ENCODE measurements at regions not wholly inside any gene's neighbourhood (a gene's known extent, or its start where the extent isn't known, plus 50 kb on each side); places are given as distances from the start of the nearest gene placed in this dataset.
"Not testable (repeated sequence)": the region's sequence is repeated elsewhere in the genome, so short reads cannot be mapped to it uniquely, and the experiment has no call there.

DNA sequence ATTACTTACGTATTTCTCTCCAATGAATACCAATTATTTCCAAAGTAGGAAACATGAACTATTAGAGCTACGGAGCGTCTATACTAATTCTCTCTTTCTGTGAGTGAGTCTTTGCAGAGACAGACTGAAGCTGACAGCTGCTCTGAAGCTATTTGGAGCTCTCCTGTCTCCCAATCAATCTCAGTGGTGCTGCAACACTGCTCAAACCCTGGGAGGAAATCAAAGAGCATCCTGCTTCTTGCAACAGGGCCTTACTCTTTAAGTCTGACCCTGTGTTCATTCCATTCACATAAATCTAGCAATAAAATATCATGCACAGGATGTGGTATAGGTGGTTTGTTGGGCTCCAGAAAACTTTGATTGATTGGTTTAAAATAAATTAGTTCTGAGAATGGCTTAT is 685.7 kb upstream of the IGFBP3 start:
- H3K4me3 ChIP-seq (ENCODE audit: low read depth, low read length), result no peak overlapping the region
- TF ChIP-seq, protein P1, sequence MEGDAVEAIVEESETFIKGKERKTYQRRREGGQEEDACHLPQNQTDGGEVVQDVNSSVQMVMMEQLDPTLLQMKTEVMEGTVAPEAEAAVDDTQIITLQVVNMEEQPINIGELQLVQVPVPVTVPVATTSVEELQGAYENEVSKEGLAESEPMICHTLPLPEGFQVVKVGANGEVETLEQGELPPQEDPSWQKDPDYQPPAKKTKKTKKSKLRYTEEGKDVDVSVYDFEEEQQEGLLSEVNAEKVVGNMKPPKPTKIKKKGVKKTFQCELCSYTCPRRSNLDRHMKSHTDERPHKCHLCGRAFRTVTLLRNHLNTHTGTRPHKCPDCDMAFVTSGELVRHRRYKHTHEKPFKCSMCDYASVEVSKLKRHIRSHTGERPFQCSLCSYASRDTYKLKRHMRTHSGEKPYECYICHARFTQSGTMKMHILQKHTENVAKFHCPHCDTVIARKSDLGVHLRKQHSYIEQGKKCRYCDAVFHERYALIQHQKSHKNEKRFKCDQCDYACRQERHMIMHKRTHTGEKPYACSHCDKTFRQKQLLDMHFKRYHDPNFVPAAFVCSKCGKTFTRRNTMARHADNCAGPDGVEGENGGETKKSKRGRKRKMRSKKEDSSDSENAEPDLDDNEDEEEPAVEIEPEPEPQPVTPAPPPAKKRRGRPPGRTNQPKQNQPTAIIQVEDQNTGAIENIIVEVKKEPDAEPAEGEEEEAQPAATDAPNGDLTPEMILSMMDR (IDR thresholded peaks at IDR 0.05; ENCODE audit: insufficient read depth, low read length, missing control alignments), result no peak
- ChIA-PET CTCF (no interaction called here), POLR2A (no interaction called here)
- DNase-seq (ENCODE audit: low read depth, low spot score), result no peak

DNA sequence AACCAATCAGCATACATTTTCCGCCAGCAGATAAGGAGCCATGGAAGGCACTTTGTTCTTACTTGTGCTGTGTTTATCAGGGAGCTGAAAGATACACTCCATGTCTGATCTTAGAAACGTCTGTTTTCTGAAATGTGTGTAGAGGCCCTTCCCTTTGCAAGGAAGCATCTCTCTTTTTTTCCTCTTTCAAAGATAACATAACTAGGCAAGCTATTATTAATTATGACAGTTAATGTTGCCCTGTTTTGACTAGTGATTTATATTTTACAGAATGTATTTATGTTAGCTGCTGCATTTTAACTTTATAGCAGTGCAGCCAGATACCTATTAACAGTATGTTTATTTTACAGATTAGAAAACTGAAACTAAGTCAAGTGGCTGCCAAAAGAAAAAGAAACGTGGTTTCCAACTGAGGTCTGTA is 683.2 kb upstream of the IGFBP3 start:
- DNase-seq (ENCODE audit: low read depth, low spot score), result no peak
- TF ChIP-seq, protein P1 (IDR thresholded peaks at IDR 0.05; ENCODE audit: insufficient read depth, low read length, missing control alignments), result no peak
- POLR2A ChIA-PET, result no interaction called here
- CTCF ChIA-PET, result interaction anchor here (0.8 to 1.5 kb wide), 3 partner anchors 9 to 681 kb away, joined by 3 to 4 read pairs (median 4); no protein-coding TSS in a partner anchor
- H3K4me3 ChIP-seq (ENCODE audit: low read depth, low read length), result no peak overlapping the region

DNA sequence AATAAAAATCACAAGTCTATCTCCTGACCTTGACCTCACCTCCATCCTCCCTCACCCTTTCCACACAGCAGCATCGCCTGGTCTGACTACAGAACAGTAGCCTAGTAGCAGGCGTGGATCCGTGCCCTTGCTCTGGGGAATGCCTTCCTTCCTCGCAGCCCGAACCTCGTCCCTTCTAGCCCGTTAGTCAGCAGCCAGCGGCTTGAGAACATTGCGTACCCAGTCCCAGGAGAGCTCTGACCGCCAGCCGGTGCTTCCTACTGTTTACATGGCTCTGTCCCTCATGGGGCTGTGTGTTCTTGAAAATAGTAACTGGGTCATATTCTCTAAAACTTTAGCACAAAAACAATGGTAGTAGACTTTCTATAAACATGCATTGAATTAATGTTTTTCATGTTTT is 682.7 kb upstream of the IGFBP3 start:
- TF ChIP-seq, protein P1 (IDR thresholded peaks at IDR 0.05; ENCODE audit: insufficient read depth, low read length, missing control alignments), result no peak
- CTCF ChIA-PET, result interaction anchor here (0.8 to 1.5 kb wide), 3 partner anchors 9 to 681 kb away, joined by 3 to 4 read pairs (median 4); no protein-coding TSS in a partner anchor
- DNase-seq (ENCODE audit: low read depth, low spot score), result no peak
- H3K4me3 ChIP-seq (ENCODE audit: low read depth, low read length), result no peak overlapping the region
- POLR2A ChIA-PET, result no interaction called here

DNA sequence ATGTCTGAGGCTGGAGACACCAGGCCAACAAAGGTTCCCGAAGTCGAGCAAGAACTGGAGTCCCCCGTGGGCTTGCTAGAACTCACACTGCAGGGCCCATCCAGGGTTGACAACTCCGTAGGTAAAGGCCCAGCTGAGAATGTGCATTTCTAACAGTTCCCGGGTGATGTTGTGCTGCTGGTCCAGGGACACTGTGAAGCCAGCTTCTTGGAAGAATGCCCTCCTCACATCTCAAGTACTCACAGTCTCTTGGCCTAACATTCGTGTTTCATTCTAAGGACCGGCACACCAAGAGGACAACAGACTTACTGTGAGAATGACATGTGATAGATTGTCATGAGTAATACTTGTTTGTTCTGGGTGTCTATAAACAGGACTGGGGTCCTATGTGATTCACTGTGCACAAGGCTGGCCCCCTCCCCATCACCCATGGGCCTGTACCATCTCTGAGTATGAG is 682.3 kb upstream of the IGFBP3 start:
- CTCF ChIA-PET, result interaction anchor here (1.0 kb wide), 1 partner anchor 10 kb away, joined by 3 read pairs; no protein-coding TSS in a partner anchor

DNA sequence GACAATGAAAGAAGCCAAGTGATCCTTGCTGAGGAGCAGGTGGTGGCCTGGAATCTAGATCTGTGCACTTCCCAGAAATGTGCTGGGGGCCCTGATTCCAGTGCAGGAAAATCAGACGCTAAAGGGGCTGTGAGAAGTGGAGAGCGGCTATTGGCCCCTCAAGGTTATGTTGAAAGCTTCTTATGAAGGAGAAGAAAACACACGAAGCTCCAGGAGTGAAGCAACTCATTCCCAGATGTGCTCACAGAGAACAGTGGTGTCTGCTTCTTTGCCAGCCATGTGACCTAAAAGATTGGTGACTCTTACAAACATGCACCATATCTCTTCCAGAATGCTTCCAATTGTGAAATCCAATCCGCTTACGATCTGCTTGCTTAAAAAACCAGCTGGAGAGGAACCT is 679.3 kb upstream of the IGFBP3 start:
- CTCF ChIA-PET, result no interaction called here
- TF ChIP-seq, protein P1 (IDR thresholded peaks at IDR 0.05; ENCODE audit: insufficient read depth, low read length, missing control alignments), result no peak
- POLR2A ChIA-PET, result no interaction called here
- DNase-seq (ENCODE audit: low read depth, low spot score), result no peak
- H3K4me3 ChIP-seq (ENCODE audit: low read depth, low read length), result no peak overlapping the region

More for the DNA sequence above, 682.3 kb upstream of the IGFBP3 start:
- POLR2A ChIA-PET, result no interaction called here
- no peak for DNase-seq (ENCODE audit: low read depth, low spot score)
- no peak overlapping the region for H3K4me3 ChIP-seq (ENCODE audit: low read depth, low read length)
- TF ChIP-seq, protein P1 (IDR thresholded peaks at IDR 0.05; ENCODE audit: insufficient read depth, low read length, missing control alignments), result no peak

DNA sequence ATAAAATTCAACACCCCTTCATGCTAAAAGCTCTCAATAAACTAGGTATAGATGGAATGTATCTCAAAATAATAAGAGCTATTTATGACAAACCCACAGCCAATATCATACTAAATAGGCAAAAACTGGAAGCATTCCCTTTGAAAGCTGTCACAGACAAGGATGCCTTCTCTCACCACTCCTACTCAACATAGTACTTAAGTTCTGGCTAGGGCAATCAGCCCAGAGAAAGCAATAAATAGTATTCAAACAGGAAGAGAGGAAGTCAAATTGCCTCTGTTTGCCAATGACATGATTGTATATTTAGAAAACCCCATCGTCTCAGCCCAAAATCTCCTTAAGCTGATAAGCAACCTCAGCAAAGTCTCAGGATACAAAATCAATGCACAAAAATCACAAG is 673.8 kb upstream of the IGFBP3 start:
- POLR2A ChIA-PET; H3K4me3 ChIP-seq (ENCODE audit: low read depth, low read length); CTCF ChIA-PET; DNase-seq (ENCODE audit: low read depth, low spot score): not testable (repeated sequence)

DNA sequence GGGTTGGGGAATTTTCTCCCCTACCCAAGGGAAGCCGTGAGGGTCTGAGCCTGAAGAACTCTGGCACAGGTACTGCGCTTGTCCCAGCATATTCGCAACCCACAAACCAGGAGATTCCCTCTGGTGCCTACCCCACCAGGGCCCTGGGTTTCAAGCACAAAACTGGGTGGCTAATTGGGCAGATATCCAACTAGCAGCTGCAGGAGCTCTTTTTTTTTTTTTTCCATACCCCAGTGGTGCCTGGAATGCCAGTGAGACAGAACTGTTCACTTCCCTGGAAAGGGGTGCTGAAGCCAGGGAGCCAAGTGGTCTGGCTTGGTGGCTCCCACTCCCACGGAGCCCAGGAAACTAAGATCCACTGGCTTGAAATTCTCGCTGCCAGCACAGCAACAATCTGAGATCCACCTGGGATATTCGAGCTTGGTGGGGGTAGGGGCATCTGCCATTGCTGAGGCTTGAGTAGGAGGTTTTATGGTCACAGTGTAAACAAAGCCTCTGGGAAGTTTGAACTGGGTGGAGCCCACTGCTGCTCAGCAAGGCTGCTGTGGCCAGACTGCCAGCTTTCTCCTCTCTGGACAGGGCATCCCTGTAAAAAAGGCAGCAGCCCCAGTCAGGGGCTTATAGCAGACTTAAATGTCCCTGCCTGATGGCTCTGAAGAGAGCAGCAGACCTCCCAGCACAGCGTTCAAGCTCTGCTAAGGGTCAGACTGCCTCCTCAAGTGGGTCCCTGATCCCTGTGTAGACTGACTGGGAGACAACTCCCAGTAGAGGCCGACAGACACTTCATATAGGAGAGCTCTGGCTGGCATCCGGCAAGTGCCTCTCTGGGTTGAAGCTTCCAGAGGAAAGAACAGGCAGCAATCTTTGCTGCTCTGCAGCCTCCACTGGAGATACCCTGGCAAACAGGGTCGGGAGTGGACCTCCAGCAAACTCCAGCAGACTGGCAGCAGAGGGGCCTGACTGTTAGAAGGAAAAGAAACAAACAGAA is 670.1 kb upstream of the IGFBP3 start:
- POLR2A ChIA-PET; DNase-seq (ENCODE audit: low read depth, low spot score): not testable (repeated sequence)
- CTCF ChIA-PET, result interaction anchor here (0.9 kb wide), 1 partner anchor 10 kb away, joined by 3 read pairs; no protein-coding TSS in a partner anchor

More for the DNA sequence above, 670.1 kb upstream of the IGFBP3 start:
- H3K4me3 ChIP-seq (ENCODE audit: low read depth, low read length), result not testable (repeated sequence)

All from AG04449 (cell line).